GM12891 (cell line): ENCODE measurements at regions not wholly inside any gene's neighbourhood (a gene's known extent, or its start where the extent isn't known, plus 50 kb on each side); places are given as distances from the start of the nearest gene placed in this dataset.

ENCODE experiments used
- POLR2A ChIP-seq: IDR thresholded peaks from 2 replicates; pipeline ENCODE4 v1.6.1; 2011; ENCODE audit warnings: low read depth, low read length, control low read depth
- POLR2AphosphoS5 ChIP-seq: IDR thresholded peaks from 2 replicates; pipeline ENCODE4 v1.6.1; 2011; ENCODE audit warnings: low read depth, low read length, control low read depth
- SPI1 ChIP-seq: IDR thresholded peaks from 2 replicates; pipeline ENCODE4 v1.6.1; 2011; ENCODE audit warnings: low read depth, low read length, control low read depth
- TAF1 ChIP-seq: IDR thresholded peaks from 2 replicates; pipeline ENCODE4 v1.6.1; 2011; ENCODE audit warnings: low read depth, low read length, control low read depth

DNA sequence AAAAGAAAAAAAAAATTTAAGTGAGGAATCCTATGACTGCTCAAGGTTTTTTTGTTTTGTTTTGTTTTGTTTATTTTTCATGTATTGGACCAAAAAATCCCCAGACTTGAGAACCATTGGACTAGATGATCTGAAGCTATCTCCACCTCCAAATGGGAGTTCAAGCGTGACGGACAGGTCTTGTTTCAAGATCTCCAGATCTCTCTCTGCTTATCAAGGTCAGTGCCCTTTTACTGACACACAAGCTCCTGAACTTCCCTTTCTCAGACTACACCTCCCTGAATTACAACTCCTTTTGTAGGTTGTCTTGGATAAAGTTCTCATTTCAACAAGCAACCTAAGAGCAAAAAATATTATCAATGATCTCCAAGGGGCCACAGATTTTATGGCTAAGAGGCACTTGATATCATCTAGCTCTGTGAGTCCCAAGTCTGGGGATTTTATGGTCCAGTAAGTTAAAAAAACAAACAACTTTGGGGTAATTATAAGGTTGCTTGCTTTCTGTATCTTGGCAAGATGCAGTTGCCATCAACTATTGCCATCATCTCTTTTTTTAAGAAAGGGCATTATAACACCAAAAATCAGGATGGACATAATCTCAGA lies 396.0 kb upstream of the ATP5MC3 start:
- TF ChIP-seq POLR2AphosphoS5 (no peak), POLR2A (no peak), TAF1 (no peak), SPI1 (no peak)
